HepG2 (cell line): ENCODE measurements at regions not wholly inside any gene's neighbourhood (a gene's known extent, or its start where the extent isn't known, plus 50 kb on each side); places are given as distances from the start of the nearest gene placed in this dataset.

ENCODE experiments used
- CHD4 ChIP-seq: fragments of 200-600 bp; sonication (generic); IDR thresholded peaks from 2 replicates; pipeline ENCODE4 v1.7.0; 2017; ENCODE audit warnings: mild to moderate bottlenecking, low read length, borderline replicate concordance
- ELF4 ChIP-seq: sonication (generic); formaldehyde crosslinking; IDR thresholded peaks from 2 replicates; pipeline ENCODE4 v1.5.0; 2020; ENCODE audit warnings: missing genetic modification reagents, mild to moderate bottlenecking, moderate library complexity, borderline replicate concordance
- FOXO1 ChIP-seq: sonication (generic); formaldehyde crosslinking; IDR thresholded peaks from 2 replicates; pipeline ENCODE4 v1.4.0; 2020; ENCODE audit warnings: missing genetic modification reagents
- HNRNPUL1 ChIP-seq: fragments of 200-400 bp; formaldehyde crosslinking; IDR thresholded peaks from 2 replicates; pipeline ENCODE4 v1.6.1; 2017; ENCODE audit warnings: low read depth, mild to moderate bottlenecking, low read length, moderate library complexity
- KDM5A ChIP-seq: fragments of 200-600 bp; sonication (generic); IDR thresholded peaks from 2 replicates; pipeline ENCODE4 v1.7.0; 2018; ENCODE audit warnings: antibody characterized with exemption, mild to moderate bottlenecking, low read length, borderline replicate concordance
- MAFG ChIP-seq: sonication (generic); formaldehyde crosslinking; IDR thresholded peaks from 2 replicates; pipeline ENCODE4 v1.5.1; 2020; ENCODE audit warnings: mild to moderate bottlenecking, missing genetic modification reagents
- MED1 ChIP-seq: sonication (generic); formaldehyde crosslinking; IDR thresholded peaks from 2 replicates; pipeline ENCODE4 v1.4.0; 2020; ENCODE audit warnings: missing genetic modification reagents
- NR2F2 ChIP-seq: IDR thresholded peaks from 2 replicates; pipeline ENCODE4 v1.6.1; 2012; ENCODE audit warnings: low read depth, inconsistent platforms, borderline replicate concordance
- SNAPC5 ChIP-seq: sonication (generic); formaldehyde crosslinking; IDR thresholded peaks from 2 replicates; pipeline ENCODE4 v1.8.1; 2023; ENCODE audit warnings: mild to moderate bottlenecking, missing genetic modification reagents, borderline replicate concordance
- SP4 ChIP-seq: sonication (generic); formaldehyde crosslinking; IDR thresholded peaks from 2 replicates; pipeline ENCODE4 v1.8.1; 2023; ENCODE audit warnings: mild to moderate bottlenecking, missing genetic modification reagents
- TBP ChIP-seq: sonication (generic); formaldehyde crosslinking; IDR thresholded peaks from 2 replicates; pipeline ENCODE4 v1.5.0; 2020; ENCODE audit warnings: missing genetic modification reagents
- ZMAT3 ChIP-seq: sonication (generic); formaldehyde crosslinking; conservative IDR thresholded peaks from 2 replicates; pipeline ENCODE4 v1.7.0; 2021; ENCODE audit warnings: missing genetic modification reagents
- ZNF160 ChIP-seq: sonication (generic); formaldehyde crosslinking; IDR thresholded peaks from 2 replicates; pipeline ENCODE4 v1.8.0; 2022; ENCODE audit warnings: mild to moderate bottlenecking, inconsistent platforms, missing genetic modification reagents
- ZNF18 ChIP-seq: sonication (generic); formaldehyde crosslinking; IDR thresholded peaks from 2 replicates; pipeline ENCODE4 v1.8.0; 2022; ENCODE audit warnings: mild to moderate bottlenecking, missing genetic modification reagents; ENCODE audit not compliant: insufficient replicate concordance
- ZNF546 ChIP-seq: sonication (generic); formaldehyde crosslinking; conservative IDR thresholded peaks from 2 replicates; pipeline ENCODE4 v1.8.1; 2023; ENCODE audit warnings: mild to moderate bottlenecking, missing genetic modification reagents
- ZNF678 ChIP-seq: sonication (generic); formaldehyde crosslinking; IDR thresholded peaks from 2 replicates; pipeline ENCODE4 v1.4.0; 2020; ENCODE audit warnings: mild to moderate bottlenecking, missing genetic modification reagents
- TF ChIP-seq, protein P1 (sequence below): sonication (generic); formaldehyde crosslinking; IDR thresholded peaks from 2 replicates; pipeline ENCODE4 v1.8.0; 2022; ENCODE audit warnings: mild to moderate bottlenecking, missing genetic modification reagents, moderate library complexity
- TF ChIP-seq, protein P2 (sequence below): sonication (generic); formaldehyde crosslinking; IDR thresholded peaks from 2 replicates; pipeline ENCODE4 v1.4.0; 2020; ENCODE audit warnings: mild to moderate bottlenecking, low read depth, missing genetic modification reagents
- TF ChIP-seq, protein P3 (sequence below): sonication (generic); formaldehyde crosslinking; IDR thresholded peaks from 2 replicates; pipeline ENCODE4 v1.4.0; 2020; ENCODE audit warnings: missing genetic modification reagents
- TF ChIP-seq, protein P4 (sequence below): sonication (generic); formaldehyde crosslinking; IDR thresholded peaks from 2 replicates; pipeline ENCODE4 v1.5.0; 2020; ENCODE audit warnings: mild to moderate bottlenecking, low read depth, missing genetic modification reagents, borderline replicate concordance

DNA sequence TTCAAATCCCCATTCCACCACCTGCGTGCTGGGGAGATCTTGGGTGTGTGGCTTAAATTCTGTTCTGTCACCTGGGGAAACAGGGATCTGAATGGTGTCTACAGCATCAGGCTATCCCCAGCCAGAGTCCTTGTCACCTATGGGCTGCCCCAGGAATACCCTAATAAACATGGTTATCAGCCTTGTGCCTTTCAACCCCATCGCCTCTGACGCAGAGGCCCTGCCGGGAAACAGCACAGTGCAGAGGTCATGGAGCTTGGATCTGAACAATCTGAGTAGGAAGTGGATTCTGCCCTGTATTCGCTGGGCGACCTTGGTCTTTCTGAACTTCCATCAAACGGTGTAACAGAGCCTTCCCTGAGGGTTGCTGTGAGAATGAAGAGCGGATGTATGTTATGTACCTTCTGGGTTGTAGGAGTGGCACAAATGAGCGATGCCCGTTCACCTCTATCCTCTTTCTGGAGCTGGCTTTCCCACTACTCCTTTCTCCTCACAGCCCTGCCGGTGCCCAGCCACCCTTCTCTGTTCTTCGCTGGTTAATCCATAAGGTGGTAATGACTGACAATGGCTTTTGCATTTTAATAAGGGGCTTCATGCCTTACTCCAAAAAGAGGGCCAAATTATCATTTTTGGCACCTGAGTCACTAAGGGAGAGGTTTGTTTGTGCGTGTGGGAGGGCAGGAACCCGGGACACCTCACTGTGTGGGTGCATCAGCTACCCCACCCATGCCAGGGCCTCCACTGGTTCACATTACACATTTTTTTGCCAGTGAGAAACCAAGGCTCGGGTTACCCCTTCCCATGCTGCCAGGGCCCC is 256.5 kb downstream of the MYCN start (continued):
- TF ChIP-seq, protein P1, sequence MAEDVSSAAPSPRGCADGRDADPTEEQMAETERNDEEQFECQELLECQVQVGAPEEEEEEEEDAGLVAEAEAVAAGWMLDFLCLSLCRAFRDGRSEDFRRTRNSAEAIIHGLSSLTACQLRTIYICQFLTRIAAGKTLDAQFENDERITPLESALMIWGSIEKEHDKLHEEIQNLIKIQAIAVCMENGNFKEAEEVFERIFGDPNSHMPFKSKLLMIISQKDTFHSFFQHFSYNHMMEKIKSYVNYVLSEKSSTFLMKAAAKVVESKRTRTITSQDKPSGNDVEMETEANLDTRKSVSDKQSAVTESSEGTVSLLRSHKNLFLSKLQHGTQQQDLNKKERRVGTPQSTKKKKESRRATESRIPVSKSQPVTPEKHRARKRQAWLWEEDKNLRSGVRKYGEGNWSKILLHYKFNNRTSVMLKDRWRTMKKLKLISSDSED (CRISPR knock-in tag) = no peak
- TF ChIP-seq SNAPC5 (CRISPR knock-in tag) = peak; percentile 71; the same call in 1 of the 2 replicates
- peak; percentile 64; the same call in 1 of the 2 replicates for TF ChIP-seq CHD4
- TF ChIP-seq NR2F2 = peak; percentile 86
- 0 out of 2 replicates have a peak, but pooled peaks have one; percentile 23 for TF ChIP-seq ZNF160 (CRISPR knock-in tag)
- TF ChIP-seq, protein P2, sequence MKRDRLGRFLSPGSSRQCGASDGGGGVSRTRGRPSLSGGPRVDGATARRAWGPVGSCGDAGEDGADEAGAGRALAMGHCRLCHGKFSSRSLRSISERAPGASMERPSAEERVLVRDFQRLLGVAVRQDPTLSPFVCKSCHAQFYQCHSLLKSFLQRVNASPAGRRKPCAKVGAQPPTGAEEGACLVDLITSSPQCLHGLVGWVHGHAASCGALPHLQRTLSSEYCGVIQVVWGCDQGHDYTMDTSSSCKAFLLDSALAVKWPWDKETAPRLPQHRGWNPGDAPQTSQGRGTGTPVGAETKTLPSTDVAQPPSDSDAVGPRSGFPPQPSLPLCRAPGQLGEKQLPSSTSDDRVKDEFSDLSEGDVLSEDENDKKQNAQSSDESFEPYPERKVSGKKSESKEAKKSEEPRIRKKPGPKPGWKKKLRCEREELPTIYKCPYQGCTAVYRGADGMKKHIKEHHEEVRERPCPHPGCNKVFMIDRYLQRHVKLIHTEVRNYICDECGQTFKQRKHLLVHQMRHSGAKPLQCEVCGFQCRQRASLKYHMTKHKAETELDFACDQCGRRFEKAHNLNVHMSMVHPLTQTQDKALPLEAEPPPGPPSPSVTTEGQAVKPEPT (CRISPR knock-in tag) = peak; percentile 69; the same call in 1 of the 2 replicates
- no peak for TF ChIP-seq ZNF546 (CRISPR knock-in tag)
- peak; percentile 69; the same call in 1 of the 2 replicates for TF ChIP-seq ELF4 (CRISPR knock-in tag)
- TF ChIP-seq ZNF18 (CRISPR knock-in tag) = peak; percentile 36
- peak; percentile 97 for TF ChIP-seq MED1 (CRISPR knock-in tag)
- TF ChIP-seq, protein P3, sequence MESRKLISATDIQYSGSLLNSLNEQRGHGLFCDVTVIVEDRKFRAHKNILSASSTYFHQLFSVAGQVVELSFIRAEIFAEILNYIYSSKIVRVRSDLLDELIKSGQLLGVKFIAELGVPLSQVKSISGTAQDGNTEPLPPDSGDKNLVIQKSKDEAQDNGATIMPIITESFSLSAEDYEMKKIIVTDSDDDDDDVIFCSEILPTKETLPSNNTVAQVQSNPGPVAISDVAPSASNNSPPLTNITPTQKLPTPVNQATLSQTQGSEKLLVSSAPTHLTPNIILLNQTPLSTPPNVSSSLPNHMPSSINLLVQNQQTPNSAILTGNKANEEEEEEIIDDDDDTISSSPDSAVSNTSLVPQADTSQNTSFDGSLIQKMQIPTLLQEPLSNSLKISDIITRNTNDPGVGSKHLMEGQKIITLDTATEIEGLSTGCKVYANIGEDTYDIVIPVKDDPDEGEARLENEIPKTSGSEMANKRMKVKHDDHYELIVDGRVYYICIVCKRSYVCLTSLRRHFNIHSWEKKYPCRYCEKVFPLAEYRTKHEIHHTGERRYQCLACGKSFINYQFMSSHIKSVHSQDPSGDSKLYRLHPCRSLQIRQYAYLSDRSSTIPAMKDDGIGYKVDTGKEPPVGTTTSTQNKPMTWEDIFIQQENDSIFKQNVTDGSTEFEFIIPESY (CRISPR knock-in tag) = peak; percentile 18; the same call in 1 of the 2 replicates
- TF ChIP-seq, protein P4, sequence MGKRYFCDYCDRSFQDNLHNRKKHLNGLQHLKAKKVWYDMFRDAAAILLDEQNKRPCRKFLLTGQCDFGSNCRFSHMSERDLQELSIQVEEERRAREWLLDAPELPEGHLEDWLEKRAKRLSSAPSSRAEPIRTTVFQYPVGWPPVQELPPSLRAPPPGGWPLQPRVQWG (CRISPR knock-in tag) = no peak
- no peak for TF ChIP-seq MAFG (CRISPR knock-in tag)
- no peak for TF ChIP-seq HNRNPUL1
- peak; percentile 96 for TF ChIP-seq FOXO1 (CRISPR knock-in tag)
- TF ChIP-seq ZNF678 = no peak
- TF ChIP-seq KDM5A = no peak
- TF ChIP-seq ZMAT3 (CRISPR knock-in tag) = peak; percentile 85
- TF ChIP-seq SP4 (CRISPR knock-in tag) = peak; percentile 52; the same call in 1 of the 2 replicates
- no peak for TF ChIP-seq TBP (CRISPR knock-in tag)
